GM18861 (cell line): ENCODE measurements at regions not wholly inside any gene's neighbourhood (a gene's known extent, or its start where the extent isn't known, plus 50 kb on each side); places are given as distances from the start of the nearest gene placed in this dataset.

Experiments used
- ATAC-seq: cut with Tn5 transposase; IDR thresholded peaks from one replicate; pipeline ENCODE4 v1.9.1; 2021; ENCODE audit not compliant: unreplicated experiment

GRCh38 chr12:115519359-115519758, 758.1 kb downstream of the MED13L start:
- ATAC-seq, result no peak

- no peak for ATAC-seq
Observed at GRCh38 chr12:115517913-115518312, 759.6 kb downstream of the MED13L start.

- ATAC-seq, result no peak
Observed at GRCh38 chr12:115511986-115512711, 765.3 kb downstream of the MED13L start.

- no peak for ATAC-seq
Observed at GRCh38 chr12:115511305-115511704, 766.2 kb downstream of the MED13L start.

GRCh38 chr12:115508990-115509389, 768.5 kb downstream of the MED13L start:
- no peak for ATAC-seq

- ATAC-seq, result no peak
Observed at GRCh38 chr12:115507951-115508722, 769.4 kb downstream of the MED13L start.

GRCh38 chr12:115507560-115507889, 770.0 kb downstream of the MED13L start:
- no peak for ATAC-seq

GRCh38 chr12:115506822-115507559, 770.5 kb downstream of the MED13L start:
- no peak for ATAC-seq

GRCh38 chr12:115504306-115505290, 772.9 kb downstream of the MED13L start:
- peak; percentile 45 for ATAC-seq

- ATAC-seq, result no peak
Observed at GRCh38 chr12:115500872-115501271, 776.6 kb downstream of the MED13L start.

- no peak for ATAC-seq
Observed at GRCh38 chr12:115495300-115495699, 782.2 kb downstream of the MED13L start.

GRCh38 chr12:115492553-115492952, 784.9 kb downstream of the MED13L start:
- ATAC-seq, result no peak

GRCh38 chr12:115491511-115492250, 785.8 kb downstream of the MED13L start:
- ATAC-seq, result no peak

- no peak for ATAC-seq
Observed at GRCh38 chr12:115489253-115489652, 788.2 kb downstream of the MED13L start.

GRCh38 chr12:115485967-115486366, 791.5 kb downstream of the MED13L start:
- no peak for ATAC-seq

GRCh38 chr12:115485503-115485902, 792.0 kb downstream of the MED13L start:
- ATAC-seq, result no peak

- no peak for ATAC-seq
Observed at GRCh38 chr12:115482943-115483342, 794.5 kb downstream of the MED13L start.

- ATAC-seq, result no peak
Observed at GRCh38 chr12:115481141-115481540, 796.4 kb downstream of the MED13L start.

GRCh38 chr12:115478505-115478904, 794.5 kb upstream of the TBX3 start:
- ATAC-seq, result no peak
